ENCODE measurements at regions not wholly inside any gene's neighbourhood (a gene's known extent, or its start where the extent isn't known, plus 50 kb on each side); places are given as distances from the start of the nearest gene placed in this dataset.

DNA sequence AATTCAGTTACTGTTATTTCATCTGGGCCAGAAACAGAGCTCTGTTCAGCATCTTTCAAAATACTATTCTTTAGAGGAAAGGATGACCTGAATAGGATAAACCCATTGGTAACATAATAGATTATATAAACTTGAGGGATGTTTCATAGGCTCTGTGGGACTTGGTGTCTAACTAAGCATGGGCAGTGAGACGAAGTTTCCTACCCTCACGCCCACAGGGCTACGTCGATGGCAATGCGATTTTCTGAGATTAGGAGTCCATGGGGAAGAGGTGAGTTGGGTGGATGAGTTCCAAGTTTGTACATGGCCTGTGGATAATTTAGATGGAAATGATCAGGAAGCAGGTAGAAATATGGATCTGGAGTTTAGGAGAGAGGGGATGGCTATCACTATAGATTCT, 115.2 kb upstream of the TBL1XR1 start:
- TF ChIP-seq POLR2A (IDR thresholded peaks at IDR 0.05) (no peak), POLR2AphosphoS5 (IDR thresholded peaks at IDR 0.05) (no peak), EP300 (IDR thresholded peaks at IDR 0.05) (no peak)
- TF ChIP-seq, protein P1, sequence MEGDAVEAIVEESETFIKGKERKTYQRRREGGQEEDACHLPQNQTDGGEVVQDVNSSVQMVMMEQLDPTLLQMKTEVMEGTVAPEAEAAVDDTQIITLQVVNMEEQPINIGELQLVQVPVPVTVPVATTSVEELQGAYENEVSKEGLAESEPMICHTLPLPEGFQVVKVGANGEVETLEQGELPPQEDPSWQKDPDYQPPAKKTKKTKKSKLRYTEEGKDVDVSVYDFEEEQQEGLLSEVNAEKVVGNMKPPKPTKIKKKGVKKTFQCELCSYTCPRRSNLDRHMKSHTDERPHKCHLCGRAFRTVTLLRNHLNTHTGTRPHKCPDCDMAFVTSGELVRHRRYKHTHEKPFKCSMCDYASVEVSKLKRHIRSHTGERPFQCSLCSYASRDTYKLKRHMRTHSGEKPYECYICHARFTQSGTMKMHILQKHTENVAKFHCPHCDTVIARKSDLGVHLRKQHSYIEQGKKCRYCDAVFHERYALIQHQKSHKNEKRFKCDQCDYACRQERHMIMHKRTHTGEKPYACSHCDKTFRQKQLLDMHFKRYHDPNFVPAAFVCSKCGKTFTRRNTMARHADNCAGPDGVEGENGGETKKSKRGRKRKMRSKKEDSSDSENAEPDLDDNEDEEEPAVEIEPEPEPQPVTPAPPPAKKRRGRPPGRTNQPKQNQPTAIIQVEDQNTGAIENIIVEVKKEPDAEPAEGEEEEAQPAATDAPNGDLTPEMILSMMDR (IDR thresholded peaks at IDR 0.05), result no peak
